ENCODE measurements at regions not wholly inside any gene's neighbourhood (a gene's known extent, or its start where the extent isn't known, plus 50 kb on each side); places are given as distances from the start of the nearest gene placed in this dataset.

DNA sequence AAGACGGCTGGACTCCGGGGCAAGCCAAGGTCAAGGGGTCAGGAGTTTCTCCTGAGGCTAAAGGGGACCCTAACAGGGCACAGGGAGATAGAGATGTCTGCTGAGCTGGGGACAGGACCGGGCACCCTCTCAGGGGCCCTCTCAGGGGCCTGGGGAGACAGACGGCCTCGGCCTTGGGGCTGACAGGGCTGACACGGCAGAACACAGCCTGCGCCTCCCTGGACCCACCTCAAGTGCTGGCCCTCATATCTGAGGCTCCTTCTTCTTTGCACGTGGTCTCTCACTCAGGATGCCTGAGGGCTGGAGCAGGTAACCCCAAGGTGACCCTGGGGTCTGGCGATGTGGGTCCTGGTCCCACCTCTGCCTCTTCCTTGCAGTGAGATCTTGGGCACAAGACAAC lies 186.9 kb upstream of the TNRC6C start:
- DNase-seq (ENCODE audit: low read depth in 2 of 2): no peak

DNA sequence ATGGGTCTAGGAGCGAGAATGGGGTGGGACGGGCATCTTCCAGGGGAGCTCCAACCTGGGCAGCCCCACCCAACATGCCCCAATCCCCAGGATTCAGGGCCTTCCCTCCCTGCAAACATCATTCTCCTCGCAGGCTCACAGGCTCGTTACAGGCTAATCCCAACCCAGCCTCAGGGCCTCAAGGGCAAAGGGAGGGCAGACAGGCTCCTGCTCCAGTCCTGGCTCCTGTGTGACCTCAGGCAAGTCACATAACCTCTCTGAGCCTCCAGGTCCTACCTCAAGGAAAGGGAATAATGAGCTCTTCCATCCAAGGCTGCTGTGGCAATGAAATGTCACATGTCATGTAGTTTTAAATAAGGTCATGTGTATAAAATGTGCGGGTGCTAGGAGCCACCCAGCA lies 186.5 kb upstream of the TNRC6C start:
- DNase-seq (ENCODE audit: low read depth in 2 of 2): no peak

DNA sequence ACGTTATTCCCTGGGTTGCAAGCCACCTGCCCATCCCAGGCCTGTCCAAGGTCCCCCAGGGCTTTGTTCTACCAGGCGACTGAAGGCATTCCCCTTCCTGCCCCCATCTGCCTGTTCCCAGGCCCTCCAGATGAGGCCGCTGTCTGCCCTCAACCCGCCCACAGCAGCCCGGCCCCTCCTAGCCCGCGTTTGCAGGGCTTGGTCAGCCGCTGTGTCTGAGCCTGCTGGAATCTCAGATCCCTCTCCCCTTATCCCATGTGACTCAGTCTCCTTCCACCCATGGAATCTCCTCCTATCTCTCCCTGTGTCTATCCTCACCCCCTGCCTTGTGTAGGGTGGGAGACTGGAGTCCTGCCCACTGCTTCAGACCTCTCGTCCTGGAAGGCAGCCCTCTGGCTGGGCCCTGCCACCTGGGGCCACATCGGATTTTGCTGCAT lies 186.0 kb upstream of the TNRC6C start:
- DNase-seq (ENCODE audit: low read depth in 2 of 2): peak; percentile 12

DNA sequence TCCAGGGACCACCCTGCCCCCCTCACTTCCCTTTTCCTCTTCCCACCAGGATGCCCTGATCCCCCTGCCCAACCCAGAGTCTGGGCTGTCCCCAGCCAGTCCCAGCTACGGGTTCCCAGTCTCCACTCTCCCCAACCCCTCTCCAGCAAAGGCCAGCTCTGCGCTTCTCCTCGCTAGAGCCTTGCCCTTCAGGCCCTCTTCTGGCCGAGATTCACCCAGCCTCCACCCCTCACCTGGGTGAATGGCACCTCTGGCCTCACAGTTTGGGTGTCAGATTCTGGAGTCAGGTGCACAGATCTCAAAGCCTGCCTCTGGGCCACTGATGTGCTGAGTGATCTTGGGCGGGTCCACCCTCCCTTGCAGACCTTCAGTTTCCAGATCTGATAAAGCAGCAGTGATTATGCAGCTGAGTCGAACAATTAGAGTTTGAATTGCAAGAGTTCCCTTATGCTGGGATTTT lies 185.6 kb upstream of the TNRC6C start:
- no peak for DNase-seq (ENCODE audit: low read depth in 2 of 2)

DNA sequence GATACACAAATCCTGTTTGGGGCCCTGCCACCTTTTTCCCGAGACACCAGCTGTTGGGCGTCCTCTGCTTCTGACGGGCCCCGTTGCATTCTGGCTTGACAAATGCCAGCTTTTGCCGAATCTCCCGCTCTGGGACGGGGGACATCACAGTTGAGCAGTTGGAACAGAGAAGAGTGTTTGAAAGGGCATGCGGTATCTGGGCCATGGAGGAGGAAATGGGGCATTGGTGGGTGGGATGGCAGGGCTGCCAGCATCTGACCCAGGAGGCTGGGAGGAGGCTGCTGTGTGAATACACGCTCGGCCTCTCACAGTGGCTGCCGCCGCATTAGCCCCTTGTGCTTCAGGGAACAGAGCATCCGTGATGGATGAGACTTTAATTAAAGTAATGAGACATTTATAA lies 184.3 kb upstream of the TNRC6C start:
- no peak for DNase-seq (ENCODE audit: low read depth in 2 of 2)

DNA sequence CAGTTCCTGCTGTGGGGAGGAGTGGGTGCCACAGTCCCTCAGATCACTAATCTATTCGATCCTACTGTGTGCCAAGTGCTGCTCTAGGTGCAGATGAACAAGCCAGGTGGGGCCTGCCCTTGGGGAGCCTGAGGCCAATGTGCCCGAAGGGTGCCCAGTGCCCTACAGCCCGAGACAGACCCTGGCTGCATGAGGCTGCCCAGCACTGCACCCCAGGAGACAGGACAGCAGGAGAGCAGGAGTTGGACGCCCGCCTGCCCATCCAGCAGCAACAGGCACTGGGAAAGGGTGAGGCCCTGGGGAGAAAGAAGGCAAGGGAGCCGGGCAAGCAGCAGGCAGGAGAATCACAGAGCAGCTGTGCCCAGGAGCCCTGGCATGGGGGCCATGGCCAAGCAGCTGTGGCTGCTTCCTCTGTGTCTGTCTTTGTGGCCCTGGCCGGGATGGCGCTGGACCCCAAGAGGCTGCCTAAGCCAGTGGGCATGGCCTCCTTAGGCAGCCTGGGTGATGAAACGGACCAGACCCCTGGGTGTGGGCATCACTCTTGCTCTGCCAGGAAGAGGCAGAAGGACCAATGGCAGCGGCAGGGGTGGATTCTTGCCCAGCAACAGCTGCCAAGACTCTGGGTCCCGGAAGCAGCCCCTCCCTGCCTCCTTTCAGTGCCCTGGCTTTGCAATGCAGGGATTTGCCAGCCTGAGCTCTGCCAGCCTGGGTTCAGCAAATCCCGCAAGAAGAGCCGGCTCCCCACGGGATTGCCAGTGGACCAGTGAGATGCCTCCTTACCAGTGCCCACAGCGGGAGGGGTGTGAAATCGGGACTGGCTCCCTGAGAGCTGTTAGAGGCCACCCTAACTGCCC lies 179.6 kb upstream of the TNRC6C start:
- DNase-seq (ENCODE audit: low read depth in 2 of 2): no peak

DNA sequence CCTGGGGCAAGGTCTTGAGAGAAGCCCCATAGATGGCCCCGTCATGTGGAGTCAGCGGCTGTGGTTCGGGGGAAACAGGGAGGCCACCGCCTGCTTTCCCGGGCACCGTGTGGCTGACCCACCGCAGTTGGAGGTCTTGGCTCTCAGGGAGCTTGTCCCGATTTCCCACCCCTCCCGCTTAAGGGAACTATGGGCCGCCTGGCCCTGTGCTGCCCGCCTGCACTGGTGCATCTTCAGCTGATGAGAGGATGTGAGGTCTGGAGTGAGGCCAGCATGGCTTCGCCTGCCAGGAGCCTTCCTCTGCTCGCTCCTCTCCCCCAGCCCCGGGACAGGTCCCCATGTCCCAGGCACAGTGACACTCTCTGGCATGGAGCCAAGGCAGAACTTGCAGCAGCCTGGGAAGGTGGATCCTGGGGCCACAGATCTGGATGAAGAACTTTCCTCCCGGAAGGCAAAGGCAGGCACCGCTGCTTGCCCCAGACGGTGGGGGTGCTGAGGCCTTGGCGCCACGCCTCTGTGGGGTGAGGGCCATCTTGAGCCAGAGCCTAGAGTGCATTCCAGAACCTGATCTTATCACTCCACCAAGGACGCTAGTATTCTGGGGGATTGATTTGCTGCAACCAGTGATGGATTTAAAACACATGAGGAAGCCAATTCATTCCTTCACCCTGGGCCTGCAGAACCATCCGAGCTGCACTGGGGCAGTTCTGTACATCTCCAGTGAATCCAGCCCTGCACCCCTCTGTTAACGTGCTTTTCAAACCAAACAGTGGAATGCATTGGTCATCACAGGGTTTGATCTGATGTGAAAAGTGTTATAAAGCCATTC lies 178.6 kb upstream of the TNRC6C start:
- DNase-seq (ENCODE audit: low read depth in 2 of 2): no peak

DNA sequence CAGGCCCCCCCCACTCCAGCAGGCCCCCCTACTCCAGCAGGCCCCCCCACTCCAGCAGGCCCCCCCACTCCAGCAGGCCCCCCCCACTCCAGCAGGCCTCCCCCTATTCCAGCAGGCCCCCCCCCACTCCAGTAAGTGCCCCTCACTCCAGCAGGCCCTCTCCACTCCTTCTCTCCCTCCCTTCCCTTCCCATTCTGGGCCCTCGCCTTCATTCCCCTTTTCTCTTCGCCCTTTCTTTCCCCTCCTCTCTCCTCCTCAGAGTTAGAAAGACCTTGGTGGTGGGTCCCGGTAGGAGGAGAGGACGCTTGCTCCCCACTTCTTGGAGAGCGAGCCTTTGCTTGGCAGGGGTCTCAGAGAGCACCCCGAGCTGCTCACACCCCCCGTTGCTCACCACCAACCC lies 177.0 kb upstream of the TNRC6C start:
- no peak for DNase-seq (ENCODE audit: low read depth in 2 of 2)

DNA sequence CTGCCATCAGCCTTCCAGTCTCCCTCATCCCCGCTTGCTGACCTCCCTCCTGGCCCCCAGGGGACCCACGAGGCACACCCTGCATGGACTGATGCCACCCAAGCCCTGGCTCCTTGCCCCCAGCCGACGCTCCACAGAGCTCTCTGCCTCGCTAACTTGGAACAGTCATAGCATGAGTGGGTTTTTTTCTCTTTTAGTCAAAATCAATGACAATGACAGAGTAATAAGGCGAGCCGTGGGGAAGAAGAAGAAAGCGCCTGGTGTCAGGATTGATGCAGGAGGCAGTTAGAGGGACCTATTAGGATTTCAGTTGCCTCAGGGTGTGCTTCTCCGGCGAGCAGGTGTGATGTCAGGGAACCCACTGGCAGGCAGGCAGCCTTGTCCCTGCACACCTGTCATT lies 176.3 kb upstream of the TNRC6C start:
- DNase-seq (ENCODE audit: low read depth in 2 of 2): no peak

DNA sequence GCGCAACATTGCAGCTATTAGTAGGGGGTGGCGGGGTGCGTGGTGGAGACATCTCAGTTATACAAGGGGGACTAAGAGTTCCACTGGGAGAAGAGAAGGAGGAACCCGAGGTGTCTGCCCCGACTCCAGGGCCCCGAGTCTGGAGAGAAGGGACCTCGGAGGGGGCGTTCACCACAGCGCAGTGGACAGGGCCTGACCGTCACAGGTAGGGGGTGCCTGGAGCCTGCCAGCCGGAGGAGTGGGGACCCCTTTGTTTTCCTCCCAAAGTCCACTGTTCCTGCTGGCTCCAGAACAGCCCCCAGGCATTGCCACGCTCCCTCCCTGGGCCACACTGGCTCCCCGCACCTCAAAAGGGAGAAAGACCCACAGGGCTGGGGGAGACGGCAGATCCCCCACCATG lies 175.9 kb upstream of the TNRC6C start:
- no peak for DNase-seq (ENCODE audit: low read depth in 2 of 2)

DNA sequence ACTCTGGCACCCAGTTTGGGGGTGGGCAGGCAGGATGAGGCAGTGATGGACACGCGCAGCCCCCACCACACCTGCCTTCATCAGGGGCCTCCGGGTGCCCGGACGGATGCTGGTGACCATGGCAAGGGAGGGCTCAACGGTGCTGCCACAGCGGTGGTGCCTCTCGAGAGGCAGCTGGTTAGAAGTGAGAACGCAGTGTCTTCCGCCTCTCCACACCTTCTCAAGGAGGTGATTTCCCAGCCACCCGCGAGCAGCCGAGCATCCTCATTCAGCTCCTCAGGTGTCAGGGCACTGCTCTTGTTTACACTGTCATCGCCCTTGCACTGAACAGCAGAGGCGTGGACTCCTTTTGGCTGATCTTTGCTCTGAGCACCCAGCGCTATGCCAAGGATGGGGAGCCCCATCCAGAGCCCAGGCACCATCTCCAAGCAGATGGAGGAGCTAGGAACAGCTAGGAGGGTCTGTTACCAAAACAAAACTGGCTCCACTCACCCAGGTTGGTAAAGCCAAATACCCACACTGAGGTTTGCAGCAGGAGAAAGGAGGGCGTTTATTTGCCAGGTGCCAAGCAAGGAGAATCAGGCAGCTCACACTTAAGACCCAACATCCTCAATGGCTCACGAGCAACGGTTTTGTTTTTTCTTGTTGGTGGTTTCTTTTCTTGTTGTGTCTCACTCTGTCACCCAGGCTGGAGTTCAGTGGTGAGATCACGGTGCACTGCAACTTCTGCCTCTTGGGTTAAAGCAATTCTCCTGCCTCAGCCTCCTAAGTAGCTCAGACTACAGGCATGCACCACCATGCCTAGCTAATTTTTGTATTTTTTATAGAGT lies 174.3 kb upstream of the TNRC6C start:
- no peak for DNase-seq (ENCODE audit: low read depth in 2 of 2)

DNA sequence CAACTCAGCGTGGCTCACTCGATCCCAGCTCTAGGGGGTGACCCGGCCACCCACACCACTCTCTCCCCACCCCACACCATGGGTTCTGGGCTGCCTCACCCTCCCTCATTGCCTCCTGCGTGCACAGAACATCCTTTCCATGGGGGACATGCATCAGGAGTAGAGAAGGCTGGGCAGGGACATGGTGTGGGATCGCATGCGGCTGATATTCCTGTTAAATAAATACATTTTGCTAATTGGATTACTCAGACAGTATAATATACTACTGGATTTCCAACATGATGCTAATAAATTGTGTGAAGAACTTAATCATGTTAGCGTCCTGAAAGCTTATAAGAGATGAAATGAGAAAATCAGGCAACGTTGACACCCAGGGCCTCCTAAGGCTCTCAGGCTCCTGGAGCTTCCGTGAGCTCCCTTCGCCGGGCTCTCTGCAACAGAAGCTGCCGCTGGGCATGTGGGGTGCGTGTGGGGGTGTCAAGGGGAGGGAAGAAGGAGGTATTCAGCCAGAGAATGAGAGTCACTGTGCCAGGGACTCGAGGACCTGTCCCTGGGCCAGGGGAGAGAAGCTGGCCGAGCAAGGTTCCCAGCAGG lies 173.1 kb upstream of the TNRC6C start:
- no peak for DNase-seq (ENCODE audit: low read depth in 2 of 2)

DNA sequence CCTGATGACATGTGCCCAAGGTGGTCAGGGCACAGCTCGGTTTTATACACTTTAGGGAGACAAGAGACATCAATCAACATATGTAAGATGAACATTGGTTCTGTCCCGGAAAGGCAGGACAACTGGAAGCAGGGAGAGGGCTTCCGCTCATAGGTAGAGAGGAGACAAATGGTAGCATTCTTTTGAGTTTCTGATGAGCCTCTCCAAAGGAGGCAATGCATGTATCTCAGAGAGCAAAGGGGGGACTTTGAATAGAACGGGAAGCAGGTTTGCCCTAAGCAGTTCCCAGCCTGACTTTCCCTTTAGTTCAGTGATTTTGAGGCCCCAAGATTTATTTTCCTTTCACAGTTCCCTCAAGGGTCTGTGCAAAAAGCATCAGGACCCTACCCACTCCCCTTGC lies 172.4 kb upstream of the TNRC6C start:
- DNase-seq (ENCODE audit: low read depth in 2 of 2): no peak

DNA sequence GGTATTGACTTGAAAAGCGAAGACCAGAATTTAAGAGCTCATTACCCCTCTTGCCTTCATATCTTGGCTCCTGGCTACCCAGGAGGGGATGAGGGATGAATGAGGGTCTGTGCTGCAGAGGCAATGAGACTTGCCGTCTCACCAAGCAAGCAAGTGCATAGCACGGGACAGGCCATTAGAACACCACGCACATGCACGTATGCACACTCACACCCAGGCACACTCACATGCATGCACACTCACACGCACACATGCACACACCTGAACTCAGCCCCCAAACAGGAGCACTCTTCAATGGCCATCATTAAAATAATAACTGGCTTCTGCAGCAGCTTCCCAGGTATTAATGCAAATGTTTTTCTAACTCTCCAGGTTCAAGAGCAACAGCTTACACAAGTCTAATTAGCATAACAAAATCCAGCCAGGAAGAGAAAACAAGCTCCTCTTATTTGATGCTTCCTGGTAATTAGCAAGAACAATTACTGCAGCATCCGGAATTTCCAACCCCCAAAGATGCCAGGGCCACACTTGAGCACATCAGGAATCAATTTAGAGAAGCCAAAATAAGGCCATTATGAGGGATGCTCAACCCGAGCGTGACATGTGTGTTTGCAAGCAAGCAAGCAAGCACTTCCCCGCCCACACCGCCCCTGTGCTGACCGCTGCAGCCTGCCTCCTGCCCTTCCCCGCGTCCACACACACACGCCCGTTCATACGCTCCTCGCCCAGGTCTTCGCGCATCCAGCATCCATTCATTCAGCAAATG lies 171.6 kb upstream of the TNRC6C start:
- no peak for DNase-seq (ENCODE audit: low read depth in 2 of 2)

DNA sequence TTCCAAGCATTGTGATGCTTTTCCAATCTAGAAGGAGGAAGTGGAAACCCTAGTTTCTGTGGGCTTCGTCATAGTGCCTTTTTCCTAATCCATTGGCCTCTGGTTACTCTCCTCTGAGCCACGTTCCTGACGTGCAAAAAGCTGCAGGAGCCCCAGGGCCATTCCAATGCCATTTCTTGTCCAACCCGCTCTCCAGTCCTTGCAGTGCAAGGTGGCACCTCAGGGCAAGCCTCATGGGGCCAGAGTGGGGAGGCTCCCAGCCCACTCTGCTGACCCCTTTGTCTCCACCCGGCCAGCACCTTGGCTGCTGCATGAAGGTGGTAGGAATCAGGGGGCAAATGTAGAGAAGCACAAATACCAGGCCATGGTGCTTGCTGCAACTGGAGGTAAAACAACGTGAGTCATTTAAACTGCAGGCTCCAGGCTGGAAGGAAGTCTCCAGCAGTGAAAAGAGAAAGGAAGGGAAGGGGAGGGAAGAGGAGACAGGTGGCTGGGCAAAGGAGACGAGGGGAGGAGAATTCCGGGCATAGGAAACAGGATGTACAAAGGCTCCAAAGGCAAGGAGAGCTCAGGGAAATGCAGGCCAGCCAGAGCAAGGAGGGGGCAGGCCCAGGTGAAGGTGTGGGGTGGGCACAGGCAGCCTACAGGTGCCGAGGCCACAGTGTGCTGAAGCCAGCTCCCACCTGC lies 168.2 kb upstream of the TNRC6C start:
- DNase-seq (ENCODE audit: low read depth in 2 of 2): no peak

DNA sequence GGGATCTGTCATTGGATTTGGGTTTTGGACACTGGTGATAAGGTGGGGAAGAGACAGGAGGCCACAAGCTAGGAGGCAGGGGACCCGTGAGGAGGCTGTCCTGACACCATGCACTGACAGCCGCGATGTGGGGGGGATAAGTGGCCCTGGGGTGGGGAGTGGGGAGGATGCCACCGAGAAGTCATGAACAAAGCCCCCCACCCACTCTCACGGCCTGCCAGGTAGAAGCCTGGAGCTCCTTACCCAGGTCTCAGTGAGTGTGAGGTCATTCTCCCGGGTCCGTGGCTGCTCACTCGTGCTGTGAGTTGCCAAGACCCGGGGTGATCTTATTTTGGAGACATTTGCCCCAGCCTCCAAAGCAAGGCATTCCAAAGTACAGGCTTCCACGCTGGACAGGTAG lies 165.9 kb upstream of the TNRC6C start:
- DNase-seq (ENCODE audit: low read depth in 2 of 2): no peak

DNA sequence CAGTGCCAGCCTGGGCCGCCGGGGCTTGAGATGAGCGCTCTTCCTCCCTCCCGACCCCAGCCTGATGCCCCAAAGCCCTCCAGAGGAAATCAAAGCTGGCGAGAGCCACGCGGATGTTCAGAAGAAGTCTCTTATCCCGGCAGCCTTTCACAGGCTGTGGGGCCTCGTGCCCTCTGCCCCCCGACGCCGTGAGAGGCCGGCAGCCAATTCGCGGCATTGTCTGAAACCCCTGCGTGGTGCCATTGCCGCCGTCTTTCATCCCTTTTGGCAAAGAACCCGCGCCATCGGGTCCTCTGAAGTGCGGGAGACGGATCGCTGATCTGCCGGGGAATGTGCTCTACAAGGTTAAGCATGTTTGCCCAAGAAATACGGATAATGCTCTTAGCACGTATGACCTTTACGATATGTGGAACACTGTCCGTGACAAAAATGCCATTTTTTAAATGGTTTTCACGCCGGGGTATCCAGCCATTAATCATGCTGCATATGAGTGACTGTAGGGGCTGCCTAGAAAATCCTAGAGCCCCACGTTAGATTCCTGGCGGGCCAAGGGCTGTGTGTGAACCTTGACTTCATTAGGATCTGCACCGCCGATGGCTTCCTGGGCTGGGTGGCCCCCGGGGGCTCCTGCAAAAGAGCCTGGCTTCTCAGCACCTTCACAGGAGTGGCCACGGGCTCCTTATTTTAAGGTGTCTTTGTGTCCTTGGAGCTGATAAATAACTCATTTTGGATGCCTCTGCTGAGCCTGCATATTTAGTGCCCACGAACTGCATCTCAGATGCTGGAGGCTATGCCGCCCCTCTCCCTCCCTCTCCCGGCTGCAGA lies 165.1 kb upstream of the TNRC6C start:
- DNase-seq (ENCODE audit: low read depth in 2 of 2): no peak

DNA sequence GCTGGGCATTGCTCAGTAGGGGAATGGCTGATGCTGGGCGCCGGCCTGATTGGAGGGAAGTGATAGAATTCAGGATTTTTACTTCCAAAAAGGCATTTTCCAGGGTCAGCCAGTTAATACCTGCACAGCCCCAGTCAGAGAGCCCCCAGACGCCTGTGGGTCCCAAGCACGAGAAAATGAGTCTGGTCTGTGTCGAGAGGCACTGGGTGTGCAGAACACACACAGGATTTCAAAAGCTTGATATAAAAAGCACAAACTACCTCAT lies 164.6 kb upstream of the TNRC6C start:
- no peak for DNase-seq (ENCODE audit: low read depth in 2 of 2)

DNA sequence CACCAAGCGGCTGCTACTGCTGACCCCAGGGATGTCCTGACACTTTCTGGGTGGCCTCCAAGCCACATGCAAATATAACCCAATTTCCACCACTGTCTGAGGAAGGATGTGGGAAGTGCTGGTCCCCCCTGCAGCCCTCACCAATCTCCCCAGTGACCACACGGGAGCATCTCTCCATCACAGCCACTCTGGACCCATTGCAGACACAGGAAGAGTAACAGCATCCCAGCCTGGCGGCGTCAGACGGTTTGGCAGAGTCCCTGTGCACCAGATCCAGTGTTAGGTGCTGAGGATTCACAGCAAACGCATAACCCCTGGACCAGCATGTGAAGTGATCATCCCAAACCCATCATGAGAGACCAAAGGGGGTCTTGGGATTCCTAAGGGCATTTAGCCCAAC lies 163.7 kb upstream of the TNRC6C start:
- no peak for DNase-seq (ENCODE audit: low read depth in 2 of 2)

DNA sequence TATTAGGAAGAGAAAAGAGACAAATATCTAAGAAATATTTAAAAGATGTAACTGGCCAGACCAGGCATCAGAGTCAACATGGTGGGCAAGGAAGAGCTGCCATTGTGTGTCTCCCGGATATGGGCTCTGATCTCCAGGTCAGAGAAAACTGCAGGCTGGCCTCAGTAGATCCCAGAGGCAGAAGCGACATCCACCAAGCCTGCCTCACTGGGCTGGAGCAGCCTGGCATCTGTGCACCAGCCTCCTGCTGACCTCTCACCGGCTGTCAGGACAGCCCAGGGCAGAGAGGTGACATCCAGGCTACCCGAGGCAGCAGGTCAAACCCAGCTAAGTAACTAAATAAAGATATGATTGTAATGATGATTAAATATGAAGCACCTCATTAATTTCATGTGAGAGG lies 162.8 kb upstream of the TNRC6C start:
- no peak for DNase-seq (ENCODE audit: low read depth in 2 of 2)

All from fibroblast of skin of left biceps (primary cell).